IMR-90 (cell line): ENCODE measurements at regions not wholly inside any gene's neighbourhood (a gene's known extent, or its start where the extent isn't known, plus 50 kb on each side); places are given as distances from the start of the nearest gene placed in this dataset.

Experiments
- BHLHE40 ChIP-seq: fragments of 150-350 bp; IDR thresholded peaks from 2 replicates; pipeline ENCODE4 v1.6.1; 2016; ENCODE audit warnings: mild to moderate bottlenecking, low read depth, low read length
- CTCF ChIP-seq: conservative IDR thresholded peaks from 2 replicates; pipeline ENCODE4 v1.5.1; 2012; ENCODE audit warnings: mild to moderate bottlenecking, low read depth, low read length, improper control_type of control experiment
- MAFK ChIP-seq: IDR thresholded peaks from 2 replicates; pipeline ENCODE4 v1.6.1; 2012; ENCODE audit warnings: low read depth, low read length, improper control_type of control experiment
- MAZ ChIP-seq: IDR thresholded peaks from 2 replicates; pipeline ENCODE4 v1.6.1; 2012; ENCODE audit warnings: low read depth, mild to moderate bottlenecking, low read length, improper control_type of control experiment, moderate library complexity, borderline replicate concordance
- SMC3 ChIP-seq: fragments of 150-350 bp; IDR thresholded peaks from 2 replicates; pipeline ENCODE4 v1.6.1; 2016; ENCODE audit warnings: low read depth, mild to moderate bottlenecking, antibody characterized with exemption, low read length, moderate library complexity
- USF2 ChIP-seq: fragments of 150-350 bp; IDR thresholded peaks from 2 replicates; pipeline ENCODE4 v1.6.1; 2017; ENCODE audit warnings: mild to moderate bottlenecking, antibody characterized with exemption, low read length, low read depth

GRCh38 chr20:48008850-48009515, 223.7 kb upstream of the SULF2 start:
- TF ChIP-seq CTCF (no peak), MAFK (no peak), SMC3 (no peak), BHLHE40 (no peak), MAZ (no peak), USF2 (no peak)
